HUES64 (cell line): ENCODE measurements at regions not wholly inside any gene's neighbourhood (a gene's known extent, or its start where the extent isn't known, plus 50 kb on each side); places are given as distances from the start of the nearest gene placed in this dataset.
"Not testable (repeated sequence)": the region's sequence is repeated elsewhere in the genome, so short reads cannot be mapped to it uniquely, and the experiment has no call there.

ENCODE experiments used
- H3K27ac ChIP-seq: 2 replicates; pipeline ENCODE4 v1.7.0; 2013; ENCODE audit warnings: low read depth, low read length, inconsistent platforms
- H3K27me3 ChIP-seq: 2 replicates; pipeline ENCODE4 v1.6.1; 2013; ENCODE audit warnings: mild to moderate bottlenecking, low read length; ENCODE audit not compliant: insufficient read depth
- H3K36me3 ChIP-seq: 2 replicates; pipeline ENCODE4 v1.6.1; 2013; ENCODE audit warnings: mild to moderate bottlenecking, low read length; ENCODE audit not compliant: insufficient read depth
- H3K4me1 ChIP-seq: 2 replicates; pipeline ENCODE4 v1.6.1; 2013; ENCODE audit warnings: mild to moderate bottlenecking, low read length, moderate library complexity; ENCODE audit not compliant: insufficient read depth
- H3K4me3 ChIP-seq: 2 replicates; pipeline ENCODE4 v1.5.1; 2013; ENCODE audit warnings: mild to moderate bottlenecking, low read length, moderate library complexity
- H3K9ac ChIP-seq: 2 replicates; pipeline ENCODE4 v1.6.1; 2013; ENCODE audit warnings: mild to moderate bottlenecking, low read depth, low read length
- H3K9me3 ChIP-seq: 2 replicates; pipeline ENCODE4 v1.6.1; 2013; ENCODE audit warnings: low read depth, low read length; ENCODE audit not compliant: insufficient read depth
- WGBS: fragments of 150-250, 120-280 bp; methylation state at CpG from one replicate; pipeline ENCODE4 v1.1.7; 2013; ENCODE audit warnings: missing lambda C conversion rate; 5-methylcytosine and 5-hydroxymethylcytosine counted together

DNA sequence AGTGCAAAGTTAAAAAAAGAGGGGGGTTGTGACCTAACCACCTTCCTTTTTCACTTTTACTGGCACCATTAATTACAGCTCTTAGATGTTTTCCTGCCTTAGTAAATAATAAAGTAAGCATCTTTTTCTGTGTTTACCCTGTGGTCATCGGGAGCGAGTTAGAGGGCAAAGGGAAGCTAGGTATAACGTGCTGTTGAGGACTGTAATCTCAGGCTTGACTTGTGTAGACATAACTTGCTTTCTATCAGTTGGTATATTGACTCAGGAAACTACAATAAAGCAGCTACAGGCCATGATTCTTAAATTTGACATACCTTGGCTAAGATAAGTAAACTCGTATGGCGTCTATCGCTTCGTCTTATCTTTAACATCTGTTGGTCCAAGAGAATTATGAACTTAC, 509.8 kb upstream of the CHD1 start:
- WGBS: 98% methylated on average over 7 of the region's 7 CpGs
- Histone ChIP-seq H3K4me1 (no peaks in the 10 kb centered on the region), H3K36me3 (no peaks in the 10 kb centered on the region), H3K4me3 (no peak overlapping the region), H3K9ac (no peak overlapping the region), H3K27ac (no peak overlapping the region), H3K27me3 (no peaks in the 10 kb centered on the region), H3K9me3 (no peaks in the 10 kb centered on the region)

DNA sequence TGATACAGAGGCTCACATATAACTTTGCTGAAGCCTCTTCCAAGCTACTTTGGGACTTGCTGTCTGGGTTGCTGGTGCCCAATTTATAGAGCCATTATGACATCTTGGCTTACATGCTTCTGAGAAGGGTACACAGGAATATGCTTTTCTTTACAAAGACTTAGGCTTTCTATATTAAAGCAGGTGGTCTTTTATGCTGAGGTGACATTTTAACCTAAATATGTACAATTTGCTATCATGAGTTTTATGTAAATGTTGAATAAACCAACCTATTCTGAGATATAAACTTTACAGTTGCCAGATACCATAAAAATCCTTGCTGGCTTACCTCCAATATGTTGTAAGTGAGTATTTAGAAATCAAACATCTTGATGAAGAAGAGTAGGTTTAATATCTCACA, 509.2 kb upstream of the CHD1 start:
- no peaks in the 10 kb centered on the region for H3K9me3 ChIP-seq
- H3K36me3 ChIP-seq: no peaks in the 10 kb centered on the region
- H3K27me3 ChIP-seq: no peaks in the 10 kb centered on the region
- H3K27ac ChIP-seq: no peak overlapping the region
- H3K4me3 ChIP-seq: no peak overlapping the region
- H3K4me1 ChIP-seq: no peaks in the 10 kb centered on the region
- no peak overlapping the region for H3K9ac ChIP-seq

DNA sequence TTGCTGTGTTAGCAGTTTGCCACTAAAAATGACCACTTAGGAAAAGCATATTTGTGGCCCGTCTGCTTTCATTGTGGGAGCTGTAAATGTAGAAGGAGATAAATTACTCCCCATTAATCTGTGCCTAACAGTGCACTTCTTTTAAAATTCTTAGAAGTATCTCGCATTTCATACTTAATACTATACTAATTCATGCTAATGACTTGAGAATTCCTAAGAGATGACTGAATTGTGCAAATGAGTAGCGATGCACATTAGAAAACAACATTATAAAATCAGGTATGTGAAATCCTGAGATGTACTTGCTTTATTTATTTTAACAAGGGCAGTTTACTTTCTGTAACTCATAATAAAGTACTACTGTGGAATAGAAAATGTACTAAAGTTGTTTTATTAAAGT, 494.6 kb upstream of the CHD1 start:
- not testable (repeated sequence) for H3K4me3 ChIP-seq, H3K27ac ChIP-seq, H3K4me1 ChIP-seq, H3K9me3 ChIP-seq, H3K9ac ChIP-seq, H3K36me3 ChIP-seq, H3K27me3 ChIP-seq
- WGBS: no CpG with 5 or more reads among the region's 3 CpGs

DNA sequence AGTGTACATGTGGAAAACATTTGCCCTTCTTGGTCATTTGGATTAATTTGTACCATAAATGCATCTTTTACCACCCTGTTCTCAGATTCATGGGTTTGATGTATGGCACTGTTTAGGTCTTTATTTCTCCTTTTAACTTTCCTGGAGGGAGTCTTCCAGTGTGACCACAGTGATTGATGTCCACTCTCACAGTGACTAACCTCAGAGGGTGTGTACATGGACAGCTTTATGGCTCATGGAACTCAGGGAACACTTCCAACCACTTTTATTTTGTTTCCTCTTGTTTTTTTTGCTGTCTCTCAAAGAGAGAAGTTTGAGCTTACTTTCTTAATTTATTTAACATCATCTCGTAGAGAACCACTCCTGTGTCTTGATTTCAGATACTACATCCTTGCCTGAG, 489.8 kb upstream of the CHD1 start:
- H3K36me3 ChIP-seq, H3K9ac ChIP-seq, H3K9me3 ChIP-seq, H3K27ac ChIP-seq, H3K27me3 ChIP-seq, H3K4me3 ChIP-seq, H3K4me1 ChIP-seq: not testable (repeated sequence)
- 75% methylated on average over 1 of the region's 1 CpG for WGBS

DNA sequence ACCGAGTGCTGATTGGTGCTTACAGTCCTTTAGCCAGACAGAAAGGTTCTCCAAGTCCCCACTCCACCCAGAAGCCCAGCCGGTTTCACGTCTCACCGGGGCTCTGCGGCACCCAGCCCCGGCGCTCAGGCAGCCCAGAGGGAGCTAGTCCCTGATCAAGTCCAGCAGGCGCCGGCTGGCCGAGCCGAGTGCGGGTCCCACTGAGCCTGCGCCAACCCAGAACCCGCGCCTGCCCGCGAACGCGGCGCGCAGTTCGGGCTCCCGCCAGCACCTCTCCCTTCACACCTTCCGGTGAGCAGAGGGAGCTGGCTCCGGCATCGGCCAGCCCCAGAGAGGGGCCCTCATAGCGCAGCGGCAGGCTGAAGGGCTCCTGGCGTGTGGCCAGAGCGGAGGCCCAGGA, 481.6 kb upstream of the CHD1 start:
- not testable (repeated sequence) for H3K27ac ChIP-seq, H3K9ac ChIP-seq, H3K9me3 ChIP-seq, H3K4me1 ChIP-seq, H3K36me3 ChIP-seq, H3K27me3 ChIP-seq, H3K4me3 ChIP-seq
- WGBS: 98% methylated on average over 18 of the region's 30 CpGs

DNA sequence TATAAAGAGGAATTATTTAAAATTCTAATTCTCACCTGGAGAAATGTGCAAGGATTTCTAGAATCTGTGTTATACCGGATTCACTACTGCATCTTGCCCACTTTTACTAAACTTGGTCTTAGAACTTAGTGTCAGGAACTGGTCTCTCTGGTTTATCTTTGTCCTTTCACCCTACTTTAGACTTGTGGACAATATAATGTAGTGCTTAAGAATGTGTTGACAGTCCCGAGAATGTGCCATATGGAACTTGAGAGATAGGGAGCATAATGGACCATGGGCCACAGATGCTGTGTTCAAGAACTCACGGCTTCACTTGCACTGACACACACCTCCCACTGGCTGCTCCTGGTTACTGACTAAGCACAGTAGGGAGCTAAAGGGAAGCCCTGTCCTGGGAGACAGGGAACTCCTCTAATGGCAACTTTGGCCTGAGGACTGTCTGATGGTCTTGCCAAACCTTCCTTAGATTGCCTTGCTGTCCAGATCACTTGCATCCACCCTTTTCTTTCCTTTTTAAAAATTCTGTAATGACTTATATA, 476.0 kb upstream of the CHD1 start:
- not testable (repeated sequence) for H3K36me3 ChIP-seq, H3K27ac ChIP-seq, H3K27me3 ChIP-seq, H3K4me1 ChIP-seq, H3K9me3 ChIP-seq, H3K9ac ChIP-seq, H3K4me3 ChIP-seq
- no CpG with 5 or more reads among the region's 3 CpGs for WGBS

DNA sequence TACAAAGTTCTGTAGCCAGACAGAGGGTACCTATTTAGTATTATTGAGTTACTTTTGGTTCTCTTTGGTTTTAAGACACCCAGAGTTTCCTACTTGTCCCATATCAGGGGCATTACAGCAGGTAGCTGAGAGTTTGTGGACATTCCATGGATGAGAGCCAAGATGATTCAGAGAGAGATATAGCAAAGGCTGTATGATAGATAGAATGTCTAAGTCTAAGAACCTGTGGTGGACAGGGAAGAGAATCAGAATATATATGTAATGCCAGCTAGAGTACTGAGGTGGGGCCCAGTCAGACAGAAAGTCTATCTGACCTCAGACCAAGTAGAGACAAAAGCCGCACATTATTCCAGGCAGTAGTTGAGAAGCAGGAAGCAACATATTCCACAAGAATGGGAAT, 471.8 kb upstream of the CHD1 start:
- not testable (repeated sequence) for H3K4me3 ChIP-seq, H3K9ac ChIP-seq
- 92% methylated on average over 1 of the region's 1 CpG for WGBS

DNA sequence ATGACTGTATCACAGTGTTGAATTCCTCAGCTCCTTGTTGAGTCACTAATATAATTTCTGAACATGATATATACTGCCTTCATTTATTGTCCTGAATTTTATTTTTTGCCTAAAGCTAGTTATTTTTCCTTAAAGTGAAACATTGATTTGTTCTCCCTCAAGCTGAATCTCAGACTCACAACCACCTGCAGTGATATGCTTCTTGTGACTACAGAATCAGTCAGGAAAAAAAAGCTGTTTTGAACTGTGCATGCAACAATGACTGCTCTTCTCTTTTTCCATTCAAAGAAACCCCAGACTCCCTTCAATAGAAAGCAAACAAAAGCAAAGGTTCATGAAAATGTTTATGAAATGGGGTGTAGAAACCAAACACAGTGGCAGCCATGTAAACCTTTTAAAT, 470.2 kb upstream of the CHD1 start:
- Histone ChIP-seq H3K27ac (no peak overlapping the region), H3K4me3 (no peak overlapping the region), H3K9ac (no peak overlapping the region), H3K9me3 (no peaks in the 10 kb centered on the region), H3K4me1 (no peaks in the 10 kb centered on the region), H3K27me3 (no peaks in the 10 kb centered on the region), H3K36me3 (no peaks in the 10 kb centered on the region)

More for the DNA sequence above, 471.8 kb upstream of the CHD1 start:
- H3K4me1 ChIP-seq, H3K36me3 ChIP-seq, H3K27ac ChIP-seq, H3K27me3 ChIP-seq, H3K9me3 ChIP-seq: not testable (repeated sequence)

DNA sequence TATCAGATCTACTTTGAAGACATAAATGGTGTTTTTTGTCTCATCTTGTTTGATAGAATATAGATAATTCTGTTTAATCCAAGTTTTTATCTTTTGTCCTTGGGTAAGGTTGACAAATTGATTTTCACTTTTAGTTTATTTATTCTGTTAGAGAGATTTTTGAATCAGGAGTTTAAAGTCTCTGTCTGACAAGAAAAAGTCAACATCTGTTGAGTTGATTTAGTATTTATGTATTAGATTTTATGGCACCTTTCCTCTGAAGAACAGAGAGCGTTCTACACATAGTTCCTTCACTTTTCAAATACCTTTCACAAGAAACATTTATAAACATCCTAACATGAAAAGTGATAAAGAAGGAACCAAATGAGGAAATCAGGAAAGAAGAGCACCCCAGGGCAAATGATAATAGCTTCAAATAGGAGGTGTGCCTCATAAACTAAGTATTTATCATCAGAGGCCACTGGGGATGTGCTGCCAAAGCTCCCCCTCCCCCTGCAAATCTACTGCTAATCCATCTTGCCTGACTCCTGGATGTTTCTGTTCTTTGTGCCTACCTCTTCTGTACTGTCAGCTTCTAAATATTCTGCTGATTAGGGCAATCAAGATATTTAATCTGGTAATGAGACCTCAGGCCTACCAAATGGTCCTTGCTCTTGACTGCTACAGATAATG, 457.7 kb upstream of the CHD1 start:
- Histone ChIP-seq H3K36me3 (no peaks in the 10 kb centered on the region), H3K4me3 (no peak overlapping the region), H3K27me3 (no peaks in the 10 kb centered on the region), H3K4me1 (no peaks in the 10 kb centered on the region), H3K27ac (no peak overlapping the region), H3K9ac (no peak overlapping the region), H3K9me3 (peaks cover 9% of the 10 kb centered on the region; the same call in 1 of the 2 replicates)
- WGBS: no CpG with 5 or more reads among the region's 1 CpG

DNA sequence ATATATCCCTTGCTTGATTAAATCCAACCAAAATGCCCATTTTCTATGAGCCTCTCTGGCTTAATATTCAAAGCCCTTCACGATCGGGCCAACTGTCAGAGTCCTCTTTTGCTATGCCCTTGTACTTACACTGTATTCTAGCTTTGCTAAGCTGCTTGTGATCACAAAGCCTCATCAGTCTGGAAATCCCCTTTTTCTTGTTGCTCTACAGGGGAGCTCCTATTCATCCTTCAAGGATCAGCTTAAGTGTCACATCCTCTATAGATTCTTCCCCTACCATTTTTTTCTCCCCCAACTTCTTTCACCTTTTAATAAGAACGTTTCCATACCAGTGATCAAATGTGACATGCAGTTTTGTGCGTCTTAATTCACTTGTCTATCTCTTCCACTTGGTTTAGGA, 450.4 kb upstream of the CHD1 start:
- H3K36me3 ChIP-seq: no peaks in the 10 kb centered on the region
- no peak overlapping the region for H3K4me3 ChIP-seq
- no peaks in the 10 kb centered on the region for H3K27me3 ChIP-seq
- peaks cover 9% of the 10 kb centered on the region; the same call in 1 of the 2 replicates for H3K9me3 ChIP-seq
- peak overlapping the region; percentile 19; the same call in 1 of the 2 replicates for H3K27ac ChIP-seq
- 24% methylated on average over 3 of the region's 4 CpGs for WGBS
- H3K9ac ChIP-seq: no peak overlapping the region
- H3K4me1 ChIP-seq: peaks cover 22% of the 10 kb centered on the region; the same call in 1 of the 2 replicates

DNA sequence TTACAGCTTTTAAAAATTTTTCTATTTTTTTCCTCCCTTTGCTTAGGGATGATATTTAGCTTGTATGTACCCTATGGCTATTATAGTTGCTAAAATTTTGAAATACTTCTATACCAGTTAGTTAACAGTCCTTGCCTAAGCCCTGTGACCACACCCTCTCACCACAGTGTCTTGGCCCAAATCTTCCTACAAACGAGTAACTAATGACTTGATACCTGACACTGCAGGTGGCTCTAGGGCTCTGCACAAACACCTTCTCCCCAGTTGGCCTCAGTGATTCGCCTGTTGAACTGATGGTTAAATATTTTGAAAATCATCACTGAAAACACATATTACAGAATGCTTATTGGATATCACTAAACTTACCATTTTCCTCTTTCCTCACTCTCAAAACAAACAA, 449.6 kb upstream of the CHD1 start:
- no peaks in the 10 kb centered on the region for H3K36me3 ChIP-seq
- no peaks in the 10 kb centered on the region for H3K27me3 ChIP-seq
- H3K4me1 ChIP-seq: peaks cover 22% of the 10 kb centered on the region; the same call in 1 of the 2 replicates
- no peak overlapping the region for H3K27ac ChIP-seq
- H3K4me3 ChIP-seq: no peak overlapping the region
- H3K9ac ChIP-seq: no peak overlapping the region
- H3K9me3 ChIP-seq: peaks cover 8% of the 10 kb centered on the region; the same call in 1 of the 2 replicates
- 53% methylated on average over 2 of the region's 2 CpGs for WGBS
